GM12891 (cell line): ENCODE measurements at regions not wholly inside any gene's neighbourhood (a gene's known extent, or its start where the extent isn't known, plus 50 kb on each side); places are given as distances from the start of the nearest gene placed in this dataset.

Experiments
- POLR2A ChIP-seq: IDR thresholded peaks from 2 replicates; pipeline ENCODE4 v1.6.1; 2011; ENCODE audit warnings: low read depth, low read length, control low read depth
- POLR2AphosphoS5 ChIP-seq: IDR thresholded peaks from 2 replicates; pipeline ENCODE4 v1.6.1; 2011; ENCODE audit warnings: low read depth, low read length, control low read depth
- POU2F2 ChIP-seq: IDR thresholded peaks from 2 replicates; pipeline ENCODE4 v1.6.1; 2011; ENCODE audit warnings: low read depth, mild to moderate bottlenecking, control low read depth, low read length, moderate library complexity
- SPI1 ChIP-seq: IDR thresholded peaks from 2 replicates; pipeline ENCODE4 v1.6.1; 2011; ENCODE audit warnings: low read depth, low read length, control low read depth
- TAF1 ChIP-seq: IDR thresholded peaks from 2 replicates; pipeline ENCODE4 v1.6.1; 2011; ENCODE audit warnings: low read depth, low read length, control low read depth

- TF ChIP-seq TAF1 (no peak), POU2F2 (no peak), POLR2A (no peak), SPI1 (no peak), POLR2AphosphoS5 (no peak)
Observed at GRCh38 chr14:40113671-40114070, 681.4 kb upstream of the FBXO33 start.
